Loucy (cell line): ENCODE measurements at regions not wholly inside any gene's neighbourhood (a gene's known extent, or its start where the extent isn't known, plus 50 kb on each side); places are given as distances from the start of the nearest gene placed in this dataset.

Experiments used
- EZH2phosphoT487 ChIP-seq: fragments of 200-600 bp; IDR thresholded peaks from 2 replicates; pipeline ENCODE4 v1.6.1; 2018; ENCODE audit warnings: antibody characterized with exemption, mild to moderate bottlenecking, moderate library complexity, borderline replicate concordance
- TF ChIP-seq, protein P1 (sequence below): fragments of 200-600 bp; sonication (generic); conservative IDR thresholded peaks from 2 replicates; pipeline ENCODE4 v1.5.1; 2014; ENCODE audit warnings: mild to moderate bottlenecking, antibody characterized with exemption, low read length

DNA sequence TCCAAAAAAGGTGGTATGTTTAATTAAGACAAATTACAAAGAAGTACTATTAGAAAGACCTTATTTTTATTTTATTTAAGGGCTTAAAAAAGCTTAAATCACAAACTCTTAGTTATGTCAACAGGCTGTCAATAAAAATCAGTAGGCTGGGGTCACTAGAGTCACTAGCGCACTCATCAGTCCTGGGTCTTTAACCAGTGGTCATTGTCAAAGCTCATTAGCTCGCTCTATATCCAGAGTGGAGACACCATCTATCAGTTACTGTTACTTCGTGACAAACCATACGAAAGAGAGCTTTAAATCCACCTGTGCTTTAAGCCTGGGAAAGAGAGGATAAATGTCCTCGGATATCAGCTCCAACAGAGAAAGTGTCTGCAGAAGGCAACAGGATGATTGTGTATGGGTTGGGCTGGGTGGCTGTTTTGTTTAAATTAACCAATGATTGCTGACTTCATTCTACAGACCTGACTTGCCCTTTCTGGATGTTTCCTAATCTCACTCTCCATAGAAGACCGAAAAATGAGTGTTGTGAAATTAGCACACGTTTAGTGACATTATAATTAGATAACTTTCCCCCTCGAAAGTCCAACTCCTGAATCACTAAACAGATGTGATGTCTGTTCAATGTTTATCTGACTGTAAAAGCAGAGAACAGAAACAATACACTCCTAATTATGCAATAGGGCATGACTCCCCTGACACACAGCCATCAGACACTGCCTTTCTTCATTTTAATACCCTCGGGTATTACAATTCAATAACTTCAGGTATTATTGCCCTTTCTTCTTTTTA is 123.6 kb upstream of the TNPO1 start:
- TF ChIP-seq, protein P1, sequence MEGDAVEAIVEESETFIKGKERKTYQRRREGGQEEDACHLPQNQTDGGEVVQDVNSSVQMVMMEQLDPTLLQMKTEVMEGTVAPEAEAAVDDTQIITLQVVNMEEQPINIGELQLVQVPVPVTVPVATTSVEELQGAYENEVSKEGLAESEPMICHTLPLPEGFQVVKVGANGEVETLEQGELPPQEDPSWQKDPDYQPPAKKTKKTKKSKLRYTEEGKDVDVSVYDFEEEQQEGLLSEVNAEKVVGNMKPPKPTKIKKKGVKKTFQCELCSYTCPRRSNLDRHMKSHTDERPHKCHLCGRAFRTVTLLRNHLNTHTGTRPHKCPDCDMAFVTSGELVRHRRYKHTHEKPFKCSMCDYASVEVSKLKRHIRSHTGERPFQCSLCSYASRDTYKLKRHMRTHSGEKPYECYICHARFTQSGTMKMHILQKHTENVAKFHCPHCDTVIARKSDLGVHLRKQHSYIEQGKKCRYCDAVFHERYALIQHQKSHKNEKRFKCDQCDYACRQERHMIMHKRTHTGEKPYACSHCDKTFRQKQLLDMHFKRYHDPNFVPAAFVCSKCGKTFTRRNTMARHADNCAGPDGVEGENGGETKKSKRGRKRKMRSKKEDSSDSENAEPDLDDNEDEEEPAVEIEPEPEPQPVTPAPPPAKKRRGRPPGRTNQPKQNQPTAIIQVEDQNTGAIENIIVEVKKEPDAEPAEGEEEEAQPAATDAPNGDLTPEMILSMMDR: no peak
- TF ChIP-seq EZH2phosphoT487: no peak
